ENCODE measurements at regions not wholly inside any gene's neighbourhood (a gene's known extent, or its start where the extent isn't known, plus 50 kb on each side); places are given as distances from the start of the nearest gene placed in this dataset.
A peak's percentile ranks its signal among the peaks of the same experiment; 100 is the strongest.

DNA sequence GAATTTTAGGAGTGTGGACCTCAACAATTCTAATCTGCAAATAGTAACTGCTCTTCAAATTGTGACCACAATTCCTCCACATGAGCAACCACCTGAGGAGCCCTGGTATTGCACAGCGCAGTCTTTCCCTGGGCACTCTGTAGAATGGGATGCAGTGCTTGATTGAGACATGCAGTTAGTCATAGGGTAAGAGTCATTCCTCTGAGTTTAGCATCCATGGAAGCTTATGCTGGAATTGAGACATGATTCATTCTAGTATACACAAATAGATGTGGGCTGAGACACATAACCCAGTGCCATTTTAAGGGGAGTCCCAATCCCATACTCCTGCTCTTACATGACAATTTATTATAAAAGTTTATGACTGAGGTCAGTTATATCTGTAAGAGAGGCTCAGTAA lies 582.3 kb upstream of the CNTNAP2 start:
- Histone ChIP-seq H3K4me2 (no peak overlapping the region), H3K27ac (no peak overlapping the region), H3K9ac (no peak overlapping the region), H3K27me3 (no peaks in the 10 kb centered on the region), H3K4me3 (no peak overlapping the region), H3K36me3 (no peaks in the 10 kb centered on the region), H4K20me1 (no peaks in the 10 kb centered on the region), H3K9me3 (replicated peaks in 1 of 11) (no peaks in the 10 kb centered on the region), H3K4me1 (no peaks in the 10 kb centered on the region)
- TF ChIP-seq Cebpa-rat (IDR thresholded peaks at IDR 0.05), result no peak

DNA sequence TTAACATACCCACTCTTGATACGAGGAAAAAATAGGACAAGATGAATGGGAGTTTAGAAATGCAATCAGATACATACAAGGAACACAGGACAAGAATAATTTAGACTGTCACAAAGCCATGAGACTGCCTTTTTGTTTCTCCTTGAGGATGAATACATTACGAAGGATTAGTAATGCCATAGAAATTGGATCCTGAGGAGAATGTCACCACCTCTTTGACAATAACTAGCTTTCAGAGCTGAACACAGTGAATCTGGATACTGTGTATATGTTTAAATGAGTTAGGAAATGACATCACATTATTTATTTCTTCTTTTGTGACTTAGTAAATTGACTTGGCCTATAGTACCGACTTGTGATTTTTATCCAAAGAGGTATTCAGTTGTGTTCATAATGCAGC lies 596.3 kb upstream of the CNTNAP2 start:
- Histone ChIP-seq H3K27ac (no peak overlapping the region), H3K9me3 (replicated peaks in 1 of 11) (no peaks in the 10 kb centered on the region), H3K36me3 (no peaks in the 10 kb centered on the region), H4K20me1 (no peaks in the 10 kb centered on the region), H3K9ac (no peak overlapping the region), H3K4me2 (no peak overlapping the region), H3K4me3 (no peak overlapping the region), H3K27me3 (no peaks in the 10 kb centered on the region), H3K4me1 (no peaks in the 10 kb centered on the region)
- no peak for TF ChIP-seq Cebpa-rat (IDR thresholded peaks at IDR 0.05)

DNA sequence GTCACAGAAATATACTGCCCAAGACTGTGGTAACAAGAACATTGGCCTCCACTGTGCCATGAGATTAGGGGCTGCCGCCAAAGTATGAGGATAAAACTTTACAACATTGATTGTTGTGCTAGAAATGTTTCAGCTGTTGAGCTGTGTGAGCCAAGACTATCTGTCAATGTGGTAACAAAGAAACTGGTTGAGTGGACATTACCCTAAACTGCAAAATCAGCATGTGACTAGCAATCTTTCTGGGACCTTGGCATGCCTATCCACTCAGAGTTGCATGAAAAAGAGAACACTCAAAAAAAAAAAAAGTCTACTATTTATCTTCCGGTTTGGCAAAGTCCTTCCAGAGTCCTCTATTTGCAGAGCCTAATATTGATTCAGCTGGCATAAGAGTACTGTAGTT lies 605.6 kb upstream of the CNTNAP2 start:
- Histone ChIP-seq H3K27ac (no peak overlapping the region), H3K4me2 (no peak overlapping the region), H4K20me1 (no peaks in the 10 kb centered on the region), H3K27me3 (no peaks in the 10 kb centered on the region), H3K4me3 (no peak overlapping the region), H3K9me3 (replicated peaks in 1 of 11) (peaks cover 0 to 9% (median 0%) of the 10 kb centered on the region in 11 experiments; a peak in 3 of 22 replicates), H3K36me3 (no peaks in the 10 kb centered on the region), H3K9ac (no peak overlapping the region), H3K4me1 (no peaks in the 10 kb centered on the region)
- no peak for TF ChIP-seq Cebpa-rat (IDR thresholded peaks at IDR 0.05)

DNA sequence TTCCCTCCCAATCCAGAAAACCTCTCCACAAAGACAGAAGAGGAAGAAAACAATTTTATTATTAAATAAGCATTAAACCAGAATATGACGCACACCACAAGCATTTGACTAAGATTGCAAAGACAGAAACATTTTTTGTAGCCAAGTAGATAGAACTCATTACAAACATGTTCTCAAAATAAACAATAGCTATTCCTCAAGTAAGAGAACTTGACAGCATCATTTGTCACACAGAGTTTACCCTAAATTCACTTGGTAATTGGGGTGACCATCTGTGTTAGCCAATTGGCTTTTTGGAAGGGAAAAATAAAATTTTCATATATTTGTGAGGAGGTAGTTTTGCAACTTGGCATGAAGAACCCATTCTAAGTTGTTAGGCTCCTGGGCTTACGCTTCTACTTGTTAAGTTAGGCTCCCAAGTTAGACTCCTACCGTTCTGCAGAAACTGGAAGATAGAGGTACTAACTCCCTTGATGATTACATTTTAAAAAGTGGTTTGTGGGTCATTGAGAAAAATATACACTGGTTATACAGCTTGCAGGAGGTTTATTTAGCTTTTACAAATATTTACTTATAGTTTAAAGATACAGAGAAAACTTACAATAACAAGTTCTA lies 618.6 kb upstream of the CNTNAP2 start:
- H4K20me1 ChIP-seq, result no peaks in the 10 kb centered on the region
- no peaks in the 10 kb centered on the region for H3K36me3 ChIP-seq
- H3K4me1 ChIP-seq, result no peaks in the 10 kb centered on the region
- H3K9me3 ChIP-seq (replicated peaks in 1 of 11), result peaks cover 0 to 4% (median 0%) of the 10 kb centered on the region in 11 experiments; a peak in 1 of 22 replicates
- H3K9ac ChIP-seq, result no peak overlapping the region
- no peak overlapping the region for H3K4me2 ChIP-seq
- no peak overlapping the region for H3K27ac ChIP-seq
- no peaks in the 10 kb centered on the region for H3K27me3 ChIP-seq
- TF ChIP-seq Cebpa-rat (IDR thresholded peaks at IDR 0.05), result no peak
- no peak overlapping the region for H3K4me3 ChIP-seq

DNA sequence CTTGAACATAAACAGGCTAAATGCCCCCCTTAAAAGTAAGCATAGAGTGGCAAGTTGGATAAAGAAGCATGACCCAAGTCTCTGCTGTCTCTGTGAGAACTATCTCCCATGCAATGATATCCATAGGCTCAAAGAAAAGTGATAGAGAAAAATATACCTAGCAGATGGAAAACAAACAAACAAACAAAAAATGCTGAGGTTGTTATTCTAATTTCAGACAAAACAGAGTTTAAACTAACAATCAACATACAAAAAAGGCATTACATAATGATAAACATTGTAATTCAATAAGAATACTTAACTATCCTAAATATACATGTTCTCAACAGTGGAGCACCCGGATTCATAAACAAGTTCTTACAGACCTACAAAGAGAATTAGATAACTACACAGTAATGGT lies 626.2 kb upstream of the CNTNAP2 start:
- Histone ChIP-seq H3K27ac (no peak overlapping the region), H3K27me3 (no peaks in the 10 kb centered on the region), H3K9me3 (replicated peaks in 1 of 11) (peaks cover 0 to 18% (median 7%) of the 10 kb centered on the region in 11 experiments; a peak in 9 of 22 replicates), H3K4me2 (no peak overlapping the region), H3K36me3 (no peaks in the 10 kb centered on the region), H4K20me1 (no peaks in the 10 kb centered on the region), H3K9ac (no peak overlapping the region), H3K4me3 (no peak overlapping the region), H3K4me1 (no peaks in the 10 kb centered on the region)
- no peak for TF ChIP-seq Cebpa-rat (IDR thresholded peaks at IDR 0.05)

DNA sequence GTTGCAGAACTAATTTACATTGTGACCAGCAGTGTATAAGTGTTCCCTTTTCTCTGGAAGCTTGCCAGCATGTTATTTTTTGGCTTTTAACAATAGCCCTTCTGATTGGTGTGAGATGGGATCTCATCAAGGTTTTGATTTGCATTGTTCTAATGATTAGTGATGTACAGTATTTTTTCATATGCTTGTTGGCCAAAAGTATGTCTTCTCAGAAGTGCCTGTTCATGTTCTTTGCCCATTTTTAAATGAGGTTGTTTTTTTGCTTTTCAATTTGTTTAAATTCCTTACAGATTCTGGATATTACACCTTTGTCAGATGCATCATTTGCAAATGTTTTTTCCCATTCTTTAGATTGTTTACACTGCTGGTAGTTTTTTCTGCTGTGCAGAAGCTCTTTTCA lies 627.0 kb upstream of the CNTNAP2 start:
- H3K9ac ChIP-seq, result no peak overlapping the region

DNA sequence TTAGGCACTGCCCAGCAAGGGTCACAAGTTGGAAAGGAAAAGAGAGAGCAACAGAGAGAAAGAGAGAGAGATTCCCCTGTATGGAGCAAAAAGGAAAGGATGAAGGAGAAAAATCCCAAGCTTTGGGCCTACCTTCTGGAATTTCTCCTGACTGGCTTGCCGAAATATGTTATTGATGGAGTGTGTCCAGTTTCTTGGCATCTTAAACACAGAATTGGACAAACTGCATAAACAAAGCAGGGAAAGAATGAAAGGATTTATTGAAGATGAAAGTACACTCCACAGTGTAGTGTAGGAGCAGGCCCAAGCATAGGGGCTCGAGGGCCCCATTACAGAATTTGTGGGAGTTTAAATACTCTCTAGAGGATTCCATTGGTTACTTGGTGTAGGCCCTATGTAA lies 627.8 kb upstream of the CNTNAP2 start:
- no peaks in the 10 kb centered on the region for H4K20me1 ChIP-seq
- no peaks in the 10 kb centered on the region for H3K27me3 ChIP-seq
- H3K4me1 ChIP-seq, result no peaks in the 10 kb centered on the region
- no peak overlapping the region for H3K27ac ChIP-seq
- no peak overlapping the region for H3K4me2 ChIP-seq
- peaks cover 0 to 15% (median 7%) of the 10 kb centered on the region in 11 experiments; a peak in 9 of 22 replicates for H3K9me3 ChIP-seq (replicated peaks in 1 of 11)
- H3K4me3 ChIP-seq, result no peak overlapping the region
- H3K36me3 ChIP-seq, result no peaks in the 10 kb centered on the region
- TF ChIP-seq Cebpa-rat (IDR thresholded peaks at IDR 0.05), result no peak
- no peak overlapping the region for H3K9ac ChIP-seq

More for the DNA sequence above, 627.0 kb upstream of the CNTNAP2 start:
- H3K4me2 ChIP-seq, result no peak overlapping the region
- no peaks in the 10 kb centered on the region for H3K27me3 ChIP-seq
- H4K20me1 ChIP-seq, result no peaks in the 10 kb centered on the region
- H3K4me3 ChIP-seq, result no peak overlapping the region
- H3K4me1 ChIP-seq, result no peaks in the 10 kb centered on the region
- H3K27ac ChIP-seq, result no peak overlapping the region
- H3K36me3 ChIP-seq, result no peaks in the 10 kb centered on the region
- H3K9me3 ChIP-seq (replicated peaks in 1 of 11), result peaks cover 0 to 15% (median 7%) of the 10 kb centered on the region in 11 experiments; a peak in 9 of 22 replicates
- no peak for TF ChIP-seq Cebpa-rat (IDR thresholded peaks at IDR 0.05)

DNA sequence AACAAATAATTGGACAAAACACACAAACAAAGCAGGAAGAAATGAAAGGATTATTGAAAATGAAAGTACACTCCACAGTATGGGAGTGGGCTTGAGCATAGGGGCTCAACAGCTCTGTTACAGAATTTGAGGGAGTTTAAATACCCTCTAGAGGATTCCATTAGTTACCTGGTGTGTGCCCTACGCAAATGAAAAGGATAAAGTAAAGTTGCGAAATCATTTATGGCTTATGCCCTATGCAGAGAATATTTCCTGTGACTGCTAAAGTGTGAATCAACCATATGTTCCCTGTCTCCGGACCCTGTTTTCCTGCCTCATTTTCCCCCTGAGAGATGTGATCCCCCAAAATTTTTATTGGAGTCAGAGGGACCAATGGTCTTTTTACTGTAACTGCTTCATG lies 634.6 kb upstream of the CNTNAP2 start:
- Histone ChIP-seq H4K20me1 (no peaks in the 10 kb centered on the region), H3K9ac (no peak overlapping the region), H3K4me1 (no peaks in the 10 kb centered on the region), H3K4me3 (no peak overlapping the region), H3K27ac (no peak overlapping the region), H3K4me2 (no peak overlapping the region), H3K36me3 (no peaks in the 10 kb centered on the region), H3K27me3 (no peaks in the 10 kb centered on the region), H3K9me3 (replicated peaks in 1 of 11) (0 out of 22 replicates have a peak, but pooled peaks cover 0 to 3% (median 0%) of the 10 kb centered on the region in 11 experiments)
- peak in 6 of 11 experiments; percentile 31 to 75 (median 45); a peak in 7 of 22 replicates for TF ChIP-seq Cebpa-rat (IDR thresholded peaks at IDR 0.05)

DNA sequence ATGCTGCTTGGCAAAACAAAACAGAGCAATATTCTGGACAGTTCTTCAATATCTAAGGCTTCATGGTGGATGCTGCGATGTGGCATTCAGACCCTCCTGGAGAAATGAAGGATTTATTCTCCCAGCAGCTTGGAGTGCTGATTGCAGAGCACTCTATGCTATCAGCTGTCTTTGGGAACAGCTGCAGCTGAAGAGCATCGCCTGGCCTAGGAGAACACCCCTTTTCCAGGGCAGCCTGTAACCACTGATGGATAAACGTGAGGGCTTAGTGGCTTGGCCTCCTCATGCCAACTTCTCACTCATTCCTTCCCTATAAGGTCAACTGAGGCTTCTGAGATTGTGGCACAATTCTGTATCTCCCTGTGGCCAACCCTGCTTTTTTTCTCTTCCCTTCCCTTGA lies 638.1 kb upstream of the CNTNAP2 start:
- no peaks in the 10 kb centered on the region for H3K27me3 ChIP-seq
- no peak overlapping the region for H3K4me2 ChIP-seq
- H3K9ac ChIP-seq, result no peak overlapping the region
- H3K4me3 ChIP-seq, result no peak overlapping the region
- H3K4me1 ChIP-seq, result no peaks in the 10 kb centered on the region
- H3K9me3 ChIP-seq (replicated peaks in 1 of 11), result no peaks in the 10 kb centered on the region; a peak in 1 of 22 replicates
- no peaks in the 10 kb centered on the region for H4K20me1 ChIP-seq
- H3K27ac ChIP-seq, result no peak overlapping the region
- no peaks in the 10 kb centered on the region for H3K36me3 ChIP-seq
- TF ChIP-seq Cebpa-rat (IDR thresholded peaks at IDR 0.05), result no peak

DNA sequence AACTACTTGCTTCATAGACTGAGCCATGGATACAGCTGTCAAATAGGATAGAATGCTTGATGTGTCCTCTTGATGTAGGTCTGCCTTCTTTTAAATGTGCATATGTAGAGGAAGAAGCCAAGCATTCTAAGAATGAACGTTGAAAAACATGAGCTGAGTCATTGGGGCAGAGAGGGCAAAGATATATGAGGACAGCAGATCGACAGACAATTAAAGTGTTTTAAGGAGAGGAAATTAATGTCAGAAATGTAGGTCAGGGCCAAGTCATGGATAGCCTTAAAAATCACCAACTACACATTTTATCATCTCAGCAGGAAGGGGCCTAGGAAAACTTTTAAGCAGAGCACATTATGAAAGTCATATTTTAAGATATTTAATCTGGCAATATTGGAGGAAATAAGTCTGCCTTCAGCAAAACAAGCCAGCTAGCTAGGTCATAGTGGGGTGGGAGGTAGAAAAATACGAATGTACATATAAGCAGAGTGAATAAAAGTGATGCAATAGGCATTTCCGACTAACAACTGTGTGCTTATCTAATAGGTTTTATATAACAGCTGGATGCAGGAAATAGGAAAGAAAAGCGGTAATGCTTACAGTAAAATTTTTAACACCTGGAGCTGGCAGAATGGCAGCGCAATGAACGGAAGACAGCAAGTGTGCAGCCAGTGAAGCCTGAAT lies 638.3 kb upstream of the TPK1 start:
- H3K4me3 ChIP-seq, result no peak overlapping the region
- no peak overlapping the region for H3K4me2 ChIP-seq
- H3K9ac ChIP-seq, result no peak overlapping the region
- no peak for TF ChIP-seq Cebpa-rat (IDR thresholded peaks at IDR 0.05)
- no peaks in the 10 kb centered on the region for H3K36me3 ChIP-seq
- no peaks in the 10 kb centered on the region for H3K4me1 ChIP-seq
- no peaks in the 10 kb centered on the region; a peak in 1 of 22 replicates for H3K9me3 ChIP-seq (replicated peaks in 1 of 11)
- no peaks in the 10 kb centered on the region for H3K27me3 ChIP-seq
- H4K20me1 ChIP-seq, result no peaks in the 10 kb centered on the region
- H3K27ac ChIP-seq, result no peak overlapping the region
